ENCODE measurements at regions not wholly inside any gene's neighbourhood (a gene's known extent, or its start where the extent isn't known, plus 50 kb on each side); places are given as distances from the start of the nearest gene placed in this dataset.

GRCh38 chr18:8499810-8500675 lies 109.2 kb upstream of the RAB12 start:
- H3K27me3 ChIP-seq (ENCODE audit: insufficient read depth, low read length, poor library complexity, severe bottlenecking): no peaks in the 10 kb centered on the region
- no peaks in the 10 kb centered on the region for H3K79me2 ChIP-seq (ENCODE audit: insufficient read depth, low read length)
- no peak overlapping the region for H2AFZ ChIP-seq (ENCODE audit: low read length)
- no peak overlapping the region for H3K4me2 ChIP-seq (ENCODE audit: low read depth, low read length, poor library complexity, severe bottlenecking)
- no peaks in the 10 kb centered on the region for H3K4me1 ChIP-seq (ENCODE audit: insufficient read depth, low read length, poor library complexity, severe bottlenecking)
- TF ChIP-seq EZH2phosphoT487 (IDR thresholded peaks at IDR 0.05; ENCODE audit: borderline replicate concordance) (no peak), CTCF (conservative IDR thresholded peaks at IDR 0.05; ENCODE audit: low read length) (no peak)
- no peak overlapping the region for H3K4me3 ChIP-seq (ENCODE audit: low read length, poor library complexity, severe bottlenecking)
- H4K20me1 ChIP-seq (ENCODE audit: insufficient read depth, low read length, poor library complexity, severe bottlenecking): no peaks in the 10 kb centered on the region
- H3K9me3 ChIP-seq (ENCODE audit: insufficient read depth, low read depth, low read length): no peaks in the 10 kb centered on the region
- H3K9ac ChIP-seq (ENCODE audit: low read depth, low read length, poor library complexity, severe bottlenecking): no peak overlapping the region
- H3F3A ChIP-seq (ENCODE audit: low read depth): no peaks in the 10 kb centered on the region
- no peaks in the 10 kb centered on the region for H3K36me3 ChIP-seq (ENCODE audit: insufficient read depth, low read length)
- H3K9me2 ChIP-seq (replicated peaks; ENCODE audit: low read depth, low read length): no peaks in the 10 kb centered on the region

GRCh38 chr18:8501044-8501443 lies 108.2 kb upstream of the RAB12 start:
- H3K9ac ChIP-seq (ENCODE audit: low read depth, low read length, poor library complexity, severe bottlenecking): no peak overlapping the region
- H3K4me2 ChIP-seq (ENCODE audit: low read depth, low read length, poor library complexity, severe bottlenecking): no peak overlapping the region
- H4K20me1 ChIP-seq (ENCODE audit: insufficient read depth, low read length, poor library complexity, severe bottlenecking): no peaks in the 10 kb centered on the region
- TF ChIP-seq EZH2phosphoT487 (IDR thresholded peaks at IDR 0.05; ENCODE audit: borderline replicate concordance): no peak
- H3K27me3 ChIP-seq (ENCODE audit: insufficient read depth, low read length, poor library complexity, severe bottlenecking): no peaks in the 10 kb centered on the region
- no peaks in the 10 kb centered on the region for H3K36me3 ChIP-seq (ENCODE audit: insufficient read depth, low read length)
- no peaks in the 10 kb centered on the region for H3K9me3 ChIP-seq (ENCODE audit: insufficient read depth, low read depth, low read length)
- no peak overlapping the region for H3K4me3 ChIP-seq (ENCODE audit: low read length, poor library complexity, severe bottlenecking)
- H3F3A ChIP-seq (ENCODE audit: low read depth): no peaks in the 10 kb centered on the region
- H3K4me1 ChIP-seq (ENCODE audit: insufficient read depth, low read length, poor library complexity, severe bottlenecking): no peaks in the 10 kb centered on the region
- H3K79me2 ChIP-seq (ENCODE audit: insufficient read depth, low read length): no peaks in the 10 kb centered on the region
- no peaks in the 10 kb centered on the region for H3K9me2 ChIP-seq (replicated peaks; ENCODE audit: low read depth, low read length)
- no peak overlapping the region for H2AFZ ChIP-seq (ENCODE audit: low read length)

- Histone ChIP-seq H3K9me2 (replicated peaks; ENCODE audit: low read depth, low read length) (no peaks in the 10 kb centered on the region), H2AFZ (ENCODE audit: low read length) (no peak overlapping the region), H3K9me3 (ENCODE audit: insufficient read depth, low read depth, low read length) (no peaks in the 10 kb centered on the region), H3F3A (ENCODE audit: low read depth) (no peaks in the 10 kb centered on the region), H3K4me2 (ENCODE audit: low read depth, low read length, poor library complexity, severe bottlenecking) (no peak overlapping the region), H3K9ac (ENCODE audit: low read depth, low read length, poor library complexity, severe bottlenecking) (no peak overlapping the region), H3K36me3 (ENCODE audit: insufficient read depth, low read length) (no peaks in the 10 kb centered on the region), H4K20me1 (ENCODE audit: insufficient read depth, low read length, poor library complexity, severe bottlenecking) (no peaks in the 10 kb centered on the region), H3K27me3 (ENCODE audit: insufficient read depth, low read length, poor library complexity, severe bottlenecking) (no peaks in the 10 kb centered on the region), H3K4me1 (ENCODE audit: insufficient read depth, low read length, poor library complexity, severe bottlenecking) (no peaks in the 10 kb centered on the region), H3K4me3 (ENCODE audit: low read length, poor library complexity, severe bottlenecking) (no peak overlapping the region), H3K79me2 (ENCODE audit: insufficient read depth, low read length) (no peaks in the 10 kb centered on the region)
- TF ChIP-seq CTCF (conservative IDR thresholded peaks at IDR 0.05; ENCODE audit: low read length) (no peak), EZH2phosphoT487 (IDR thresholded peaks at IDR 0.05; ENCODE audit: borderline replicate concordance) (no peak)
Measured at GRCh38 chr18:8503248-8503647, 106.0 kb upstream of the RAB12 start.

GRCh38 chr18:8504424-8504823 lies 104.8 kb upstream of the RAB12 start:
- Histone ChIP-seq H3K27me3 (ENCODE audit: insufficient read depth, low read length, poor library complexity, severe bottlenecking) (no peaks in the 10 kb centered on the region), H3K9ac (ENCODE audit: low read depth, low read length, poor library complexity, severe bottlenecking) (no peak overlapping the region), H3K9me2 (replicated peaks; ENCODE audit: low read depth, low read length) (no peaks in the 10 kb centered on the region), H3K4me3 (ENCODE audit: low read length, poor library complexity, severe bottlenecking) (no peak overlapping the region), H3K4me1 (ENCODE audit: insufficient read depth, low read length, poor library complexity, severe bottlenecking) (no peaks in the 10 kb centered on the region), H3K9me3 (ENCODE audit: insufficient read depth, low read depth, low read length) (no peaks in the 10 kb centered on the region), H3K4me2 (ENCODE audit: low read depth, low read length, poor library complexity, severe bottlenecking) (no peak overlapping the region), H2AFZ (ENCODE audit: low read length) (no peak overlapping the region), H3K79me2 (ENCODE audit: insufficient read depth, low read length) (no peaks in the 10 kb centered on the region), H3K36me3 (ENCODE audit: insufficient read depth, low read length) (no peaks in the 10 kb centered on the region), H4K20me1 (ENCODE audit: insufficient read depth, low read length, poor library complexity, severe bottlenecking) (no peaks in the 10 kb centered on the region), H3F3A (ENCODE audit: low read depth) (no peaks in the 10 kb centered on the region)
- TF ChIP-seq EZH2phosphoT487 (IDR thresholded peaks at IDR 0.05; ENCODE audit: borderline replicate concordance) (no peak), CTCF (conservative IDR thresholded peaks at IDR 0.05; ENCODE audit: low read length) (no peak)
